Adrenal gland (tissue), 5 donors: ENCODE measurements at regions not wholly inside any gene's neighbourhood (a gene's known extent, or its start where the extent isn't known, plus 50 kb on each side); places are given as distances from the start of the nearest gene placed in this dataset.

Experiments
- POLR2A ChIP-seq, 2 donors: fragments of 450-650 bp; IDR thresholded peaks; one replicate each; pipeline ENCODE4 v1.6.1; 2017; ENCODE audit warnings: antibody characterized with exemption in 2 of 2, mild to moderate bottlenecking in 2 of 2, moderate library complexity in 1 of 2
- TF ChIP-seq, protein P1 (sequence below), 6 experiments: fragments of 450-650 bp in 4 of 6; fragments of 200-600 bp in 2 of 6; sonication (generic) in 1 of 6; IDR thresholded peaks; 1 replicate in 5 of 6; 2 replicates in 1 of 6; pipeline versions ENCODE4 v1.5.1 to v1.8.0; 2016 to 2021; ENCODE audit warnings: antibody characterized with exemption in 6 of 6, mild to moderate bottlenecking in 2 of 6, moderate library complexity in 1 of 6
- donor health status: DM: no; HTN: no; CAD: no.

- TF ChIP-seq, protein P1, sequence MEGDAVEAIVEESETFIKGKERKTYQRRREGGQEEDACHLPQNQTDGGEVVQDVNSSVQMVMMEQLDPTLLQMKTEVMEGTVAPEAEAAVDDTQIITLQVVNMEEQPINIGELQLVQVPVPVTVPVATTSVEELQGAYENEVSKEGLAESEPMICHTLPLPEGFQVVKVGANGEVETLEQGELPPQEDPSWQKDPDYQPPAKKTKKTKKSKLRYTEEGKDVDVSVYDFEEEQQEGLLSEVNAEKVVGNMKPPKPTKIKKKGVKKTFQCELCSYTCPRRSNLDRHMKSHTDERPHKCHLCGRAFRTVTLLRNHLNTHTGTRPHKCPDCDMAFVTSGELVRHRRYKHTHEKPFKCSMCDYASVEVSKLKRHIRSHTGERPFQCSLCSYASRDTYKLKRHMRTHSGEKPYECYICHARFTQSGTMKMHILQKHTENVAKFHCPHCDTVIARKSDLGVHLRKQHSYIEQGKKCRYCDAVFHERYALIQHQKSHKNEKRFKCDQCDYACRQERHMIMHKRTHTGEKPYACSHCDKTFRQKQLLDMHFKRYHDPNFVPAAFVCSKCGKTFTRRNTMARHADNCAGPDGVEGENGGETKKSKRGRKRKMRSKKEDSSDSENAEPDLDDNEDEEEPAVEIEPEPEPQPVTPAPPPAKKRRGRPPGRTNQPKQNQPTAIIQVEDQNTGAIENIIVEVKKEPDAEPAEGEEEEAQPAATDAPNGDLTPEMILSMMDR (IDR thresholded peaks at IDR 0.05): no peak
- TF ChIP-seq POLR2A (IDR thresholded peaks at IDR 0.05): no peak
Observed at GRCh38 chr2:235113854-235114253, 162.0 kb downstream of the SH3BP4 start.
